H1 (cell line): ENCODE measurements at regions not wholly inside any gene's neighbourhood (a gene's known extent, or its start where the extent isn't known, plus 50 kb on each side); places are given as distances from the start of the nearest gene placed in this dataset.

Experiments used
- CTCF ChIA-PET: fragments of 300-600 bp; sonication (Branson Sonifier 250); formaldehyde crosslinking; loops from one replicate; lab custom pipeline; 2021; ENCODE audit not compliant: partially characterized antibody; lab: Charles Lee
- POLR2A ChIA-PET: fragments of 300-600 bp; sonication (Branson Sonifier 250); formaldehyde crosslinking; loops from one replicate; lab custom pipeline; 2021; ENCODE audit warnings: inconsistent platforms; ENCODE audit not compliant: partially characterized antibody; lab: Charles Lee
- DNase-seq, 2 experiments: peaks; one replicate each; pipeline versions ENCODE4 v3.0.0 to v3.0.0-alpha.2; 2010 to 2022; ENCODE audit warnings: low spot score in 2 of 2, low read depth in 1 of 2, mixed read lengths in 1 of 2
- FAIRE-seq: peaks from 2 replicates; lab custom pipeline; 2011; peaks lifted over from hg19 to GRCh38; lab: Jason Lieb, UNC
- H2AFZ ChIP-seq: 2 replicates; pipeline ENCODE4 v1.8.1; 2012; ENCODE audit warnings: low read length, inconsistent platforms
- H2AK5ac ChIP-seq: 2 replicates; pipeline ENCODE4 v1.6.1; 2013; ENCODE audit warnings: low read depth, low read length
- H2BK120ac ChIP-seq: replicated peaks from 2 replicates; pipeline ENCODE3; 2013; ENCODE audit warnings: low read depth, low read length, inconsistent platforms
- H2BK12ac ChIP-seq: 2 replicates; pipeline ENCODE4 v1.6.1; 2013; ENCODE audit warnings: low read depth, low read length
- H2BK15ac ChIP-seq: 2 replicates; pipeline ENCODE4 v1.6.1; 2013; ENCODE audit warnings: low read length
- H2BK20ac ChIP-seq: 2 replicates; pipeline ENCODE4 v1.6.1; 2013; ENCODE audit warnings: low read length
- H2BK5ac ChIP-seq: 2 replicates; pipeline ENCODE4 v1.6.1; 2013; ENCODE audit warnings: low read depth, low read length
- H3K14ac ChIP-seq: 2 replicates; pipeline ENCODE4 v1.6.1; 2013; ENCODE audit warnings: inconsistent platforms; ENCODE audit not compliant: insufficient read length
- H3K18ac ChIP-seq: 2 replicates; pipeline ENCODE4 v1.6.1; 2013; ENCODE audit warnings: low read length; ENCODE audit errors: extremely low read depth
- H3K23ac ChIP-seq: 2 replicates; pipeline ENCODE4 v1.6.1; 2013; ENCODE audit warnings: inconsistent platforms; ENCODE audit not compliant: insufficient read length
- H3K23me2 ChIP-seq: 2 replicates; pipeline ENCODE4 v1.6.1; 2013; ENCODE audit warnings: low read depth, low read length
- H3K27ac ChIP-seq: 2 replicates; pipeline ENCODE4 v1.6.1; 2011; ENCODE audit warnings: low read depth, low read length, inconsistent platforms
- H3K27me3 ChIP-seq, 4 experiments: replicated peaks in 1 of 4; 1 replicate in 1 of 4; 2 replicates in 3 of 4; pipeline versions ENCODE4 v1.6.1 to v1.8.1; 2011 to 2013; ENCODE audit warnings: low read length in 3 of 4, mild to moderate bottlenecking in 3 of 4, inconsistent platforms in 2 of 4, mixed read lengths in 2 of 4, moderate library complexity in 1 of 4; ENCODE audit not compliant: control insufficient read depth in 3 of 4, insufficient read depth in 3 of 4; ENCODE audit errors: extremely low read depth in 1 of 4
- H3K36me3 ChIP-seq, 4 experiments: 2 replicates each; pipeline versions ENCODE4 v1.6.1 to v1.8.1; 2011 to 2013; ENCODE audit warnings: mild to moderate bottlenecking in 4 of 4, low read length in 3 of 4, moderate library complexity in 2 of 4, control low read depth in 1 of 4, inconsistent platforms in 1 of 4; ENCODE audit not compliant: insufficient read depth in 4 of 4, control insufficient read depth in 2 of 4
- H3K4ac ChIP-seq: replicated peaks from 2 replicates; pipeline ENCODE3; 2013; ENCODE audit warnings: low read length, low read depth, mixed read lengths, inconsistent platforms; ENCODE audit not compliant: insufficient read length
- H3K4me1 ChIP-seq, 4 experiments: replicated peaks in 1 of 4; 1 replicate in 1 of 4; 2 replicates in 3 of 4; pipeline versions ENCODE4 v1.6.1 to v1.8.1; 2011 to 2013; ENCODE audit warnings: low read length in 3 of 4, inconsistent platforms in 2 of 4, mixed read lengths in 1 of 4; ENCODE audit not compliant: insufficient read depth in 4 of 4, control insufficient read depth in 3 of 4
- H3K4me2 ChIP-seq, 2 experiments: 2 replicates each; pipeline versions ENCODE4 v1.6.1 to v1.8.1; 2011 to 2013; ENCODE audit warnings: low read depth in 2 of 2, low read length in 2 of 2, control low read depth in 1 of 2, inconsistent platforms in 1 of 2, mild to moderate bottlenecking in 1 of 2; ENCODE audit not compliant: insufficient read depth in 1 of 2
- H3K4me3 ChIP-seq, 4 experiments: fragments of 200-600, 300-600 bp in 1 of 4; sonication (generic), shearing (Covaris generic), sonication (Bioruptor Twin) in 1 of 4; 2 replicates each; pipeline versions ENCODE4 v1.5.1 to v1.8.1; 2011 to 2016; ENCODE audit warnings: low read length in 4 of 4, low read depth in 3 of 4, control low read depth in 2 of 4, inconsistent platforms in 2 of 4, mild to moderate bottlenecking in 2 of 4, mixed read lengths in 1 of 4, moderate library complexity in 1 of 4; ENCODE audit not compliant: insufficient read depth in 2 of 4; ENCODE audit errors: extremely low read depth in 1 of 4
- H3K56ac ChIP-seq: replicated peaks from 2 replicates; pipeline ENCODE3; 2013; ENCODE audit warnings: low read depth, mild to moderate bottlenecking, mixed read lengths, low read length, inconsistent platforms; ENCODE audit not compliant: insufficient read length
- H3K79me1 ChIP-seq: 2 replicates; pipeline ENCODE4 v1.6.1; 2013; ENCODE audit warnings: low read depth, low read length, control low read depth
- H3K79me2 ChIP-seq, 2 experiments: 2 replicates each; pipeline versions ENCODE4 v1.6.1 to v1.8.1; 2012 to 2013; ENCODE audit warnings: low read length in 2 of 2, mild to moderate bottlenecking in 2 of 2, inconsistent platforms in 1 of 2; ENCODE audit not compliant: insufficient read depth in 2 of 2, control insufficient read depth in 1 of 2
- H3K9ac ChIP-seq, 4 experiments: replicated peaks in 1 of 4; 1 replicate in 1 of 4; 2 replicates in 3 of 4; pipeline versions ENCODE4 v1.6.1 to v1.8.1; 2011 to 2013; ENCODE audit warnings: low read depth in 3 of 4, low read length in 3 of 4, control low read depth in 2 of 4, mild to moderate bottlenecking in 2 of 4, moderate library complexity in 2 of 4, inconsistent platforms in 1 of 4; ENCODE audit errors: extremely low read depth in 1 of 4
- H3K9me3 ChIP-seq, 2 experiments: 2 replicates each; pipeline versions ENCODE4 v1.6.1 to v1.8.1; 2012 to 2013; ENCODE audit warnings: mild to moderate bottlenecking in 2 of 2, moderate library complexity in 2 of 2, control low read depth in 1 of 2, inconsistent platforms in 1 of 2, low read depth in 1 of 2, low read length in 1 of 2, mixed read lengths in 1 of 2; ENCODE audit not compliant: insufficient read depth in 2 of 2
- H4K20me1 ChIP-seq, 2 experiments: replicated peaks in 1 of 2; 2 replicates each; pipeline versions ENCODE3 to v1.8.1; 2011 to 2013; ENCODE audit warnings: inconsistent platforms in 2 of 2, low read length in 2 of 2, mild to moderate bottlenecking in 1 of 2; ENCODE audit not compliant: insufficient read depth in 2 of 2, control insufficient read depth in 1 of 2
- H4K5ac ChIP-seq: 2 replicates; pipeline ENCODE4 v1.6.1; 2013; ENCODE audit warnings: low read length, low read depth, mixed read lengths, inconsistent platforms; ENCODE audit not compliant: insufficient read length
- H4K8ac ChIP-seq: 2 replicates; pipeline ENCODE4 v1.8.0; 2013; ENCODE audit warnings: mild to moderate bottlenecking, moderate library complexity, low read length, inconsistent platforms; ENCODE audit not compliant: insufficient read depth; ENCODE audit errors: extremely low read depth
- H4K91ac ChIP-seq: replicated peaks from 2 replicates; pipeline ENCODE3; 2013; ENCODE audit warnings: low read length, mixed read lengths, inconsistent platforms; ENCODE audit not compliant: insufficient read length
- ASH2L ChIP-seq: fragments of 200-600, 300-600 bp; sonication (generic); IDR thresholded peaks from one replicate; pipeline ENCODE4 v1.7.1; 2017; ENCODE audit warnings: low read length
- ATF2 ChIP-seq: IDR thresholded peaks from 2 replicates; pipeline ENCODE4 v1.6.1; 2012; ENCODE audit warnings: low read length, inconsistent platforms
- BACH1 ChIP-seq: IDR thresholded peaks from 2 replicates; pipeline ENCODE4 v1.6.1; 2012; ENCODE audit warnings: low read length, improper control_type of control experiment
- CBX8 ChIP-seq: fragments of 300-800, 300-1000 bp; sonication (generic); IDR thresholded peaks from 2 replicates; pipeline ENCODE4 v1.7.1; 2016; ENCODE audit warnings: low read depth, low read length, borderline replicate concordance
- CHD1 ChIP-seq: IDR thresholded peaks from 2 replicates; pipeline ENCODE4 v1.6.1; 2012; ENCODE audit warnings: low read depth, low read length, improper control_type of control experiment
- CHD2 ChIP-seq: IDR thresholded peaks from 2 replicates; pipeline ENCODE4 v1.6.1; 2012; ENCODE audit warnings: low read length, improper control_type of control experiment
- GTF2F1 ChIP-seq: IDR thresholded peaks from 2 replicates; pipeline ENCODE4 v1.6.1; 2012; ENCODE audit warnings: low read depth, low read length, improper control_type of control experiment, borderline replicate concordance
- MAFK ChIP-seq: IDR thresholded peaks from 2 replicates; pipeline ENCODE4 v1.6.1; 2012; ENCODE audit warnings: low read depth, mild to moderate bottlenecking, improper control_type of control experiment, low read length
- RXRA ChIP-seq: IDR thresholded peaks from 2 replicates; pipeline ENCODE4 v1.6.1; 2011; ENCODE audit warnings: low read depth, mild to moderate bottlenecking, low read length, moderate library complexity; ENCODE audit not compliant: insufficient read depth
- SIRT6 ChIP-seq: IDR thresholded peaks from one replicate; pipeline ENCODE4 v1.7.1; 2012; ENCODE audit warnings: low read length, inconsistent platforms
- TAF7 ChIP-seq: optimal IDR thresholded peaks from 2 replicates; pipeline ENCODE3; 2011; ENCODE audit warnings: low read depth, mild to moderate bottlenecking, inconsistent platforms, low read length, moderate library complexity, borderline replicate concordance
- TBP ChIP-seq: IDR thresholded peaks from 2 replicates; pipeline ENCODE4 v1.6.1; 2011; ENCODE audit warnings: low read depth, low read length, improper control_type of control experiment
- WGBS, 2 experiments: shearing (Covaris generic) in 1 of 2; methylation state at CpG; one replicate each; pipeline versions ENCODE4 v1.1.6 to v1.1.7; 2013 to 2015; ENCODE audit warnings: low lambda C conversion rate in 2 of 2, mixed read lengths in 2 of 2, inconsistent platforms in 1 of 2, low coverage in 1 of 2, missing lambda C conversion rate in 1 of 2; ENCODE audit not compliant: insufficient replicate concordance in 2 of 2, insufficient coverage in 1 of 2, insufficient read length in 1 of 2; ENCODE audit errors: extremely low coverage in 1 of 2, missing lambda C conversion rate in 1 of 2; 5-methylcytosine and 5-hydroxymethylcytosine counted together
- TF ChIP-seq, protein P1 (sequence below): IDR thresholded peaks from 2 replicates; pipeline ENCODE4 v1.6.1; 2011; ENCODE audit warnings: low read depth, mild to moderate bottlenecking, low read length; ENCODE audit not compliant: insufficient read depth

DNA sequence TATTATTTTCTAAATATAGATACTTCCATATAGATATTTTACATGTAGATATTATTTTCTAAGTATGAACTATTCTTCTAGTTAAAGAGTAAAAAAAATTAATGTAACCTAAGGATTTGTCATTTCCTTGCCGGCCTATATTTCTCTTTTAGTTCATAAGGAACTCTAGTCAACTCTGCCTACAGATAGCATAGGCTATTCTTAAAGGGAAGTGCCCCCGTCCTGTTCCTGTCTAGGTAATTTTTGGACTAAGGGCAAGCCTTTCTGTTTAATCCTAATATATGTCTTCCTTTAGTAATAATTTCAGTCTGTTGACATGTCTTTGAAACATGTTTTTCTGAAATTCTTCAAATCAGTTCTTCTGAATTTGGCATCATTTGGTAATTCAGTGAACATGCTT lies 161.9 kb downstream of the C11orf91 start:
- H3K14ac ChIP-seq, result no peak overlapping the region
- H3K27me3 ChIP-seq, result no peaks in the 10 kb centered on the region
- H4K91ac ChIP-seq, result no peak overlapping the region
- no peak overlapping the region for H3K9ac ChIP-seq
- ChIA-PET POLR2A (no interaction called here), CTCF (no interaction called here)
- DNase-seq, result no peak
- no peaks in the 10 kb centered on the region for H3K23me2 ChIP-seq
- no peak overlapping the region for H2BK15ac ChIP-seq
- FAIRE-seq, result no peak
- H3K4me2 ChIP-seq, result no peak overlapping the region
- H3K4ac ChIP-seq, result no peak overlapping the region
- H4K20me1 ChIP-seq, result no peaks in the 10 kb centered on the region
- no peak overlapping the region for H2AFZ ChIP-seq
- H3K36me3 ChIP-seq, result no peaks in the 10 kb centered on the region
- H4K5ac ChIP-seq, result no peak overlapping the region
- no peaks in the 10 kb centered on the region for H3K79me1 ChIP-seq
- no peaks in the 10 kb centered on the region for H3K79me2 ChIP-seq
- H2BK12ac ChIP-seq, result no peak overlapping the region
- 93% methylated on average over 2 of the region's 2 CpGs; no CpG with 5 or more reads in 1 of the 2 experiments for WGBS, 2 experiments
- H4K8ac ChIP-seq, result no peak overlapping the region
- H3K18ac ChIP-seq, result no peak overlapping the region
- H3K27ac ChIP-seq, result no peak overlapping the region
- no peak overlapping the region for H3K56ac ChIP-seq
- H2BK5ac ChIP-seq, result no peak overlapping the region
- H3K4me3 ChIP-seq, result no peak overlapping the region
- H2AK5ac ChIP-seq, result no peak overlapping the region
- H3K23ac ChIP-seq, result no peak overlapping the region
- no peak overlapping the region for H2BK120ac ChIP-seq
- H3K9me3 ChIP-seq, result peaks cover 3 to 6% of the 10 kb centered on the region in 2 experiments; a peak in 1 of 4 replicates
- no peak overlapping the region for H2BK20ac ChIP-seq
- H3K4me1 ChIP-seq, result no peaks in the 10 kb centered on the region
- TF ChIP-seq GTF2F1 (no peak), BACH1 (no peak), CBX8 (no peak), ASH2L (no peak), RXRA (no peak), ATF2 (no peak), CHD2 (no peak), MAFK (no peak), TAF7 (no peak), TBP (no peak), SIRT6 (no peak), CHD1 (no peak)
- TF ChIP-seq, protein P1, sequence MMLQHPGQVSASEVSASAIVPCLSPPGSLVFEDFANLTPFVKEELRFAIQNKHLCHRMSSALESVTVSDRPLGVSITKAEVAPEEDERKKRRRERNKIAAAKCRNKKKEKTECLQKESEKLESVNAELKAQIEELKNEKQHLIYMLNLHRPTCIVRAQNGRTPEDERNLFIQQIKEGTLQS, result no peak
